Left ventricle myocardium inferior (tissue), 1 donor: ENCODE measurements at regions not wholly inside any gene's neighbourhood (a gene's known extent, or its start where the extent isn't known, plus 50 kb on each side); places are given as distances from the start of the nearest gene placed in this dataset.

Source experiments
- DNase-seq: peaks from one replicate; pipeline ENCODE4 v3.0.0-alpha.2; 2020
- H3K27ac ChIP-seq: fragments of 200-600 bp; replicated peaks from 2 replicates; pipeline ENCODE4 v1.8.0; 2021
- H3K27me3 ChIP-seq: fragments of 200-600 bp; 2 replicates; pipeline ENCODE4 v1.8.0; 2021; ENCODE audit warnings: low read depth
- H3K36me3 ChIP-seq: fragments of 200-600 bp; 2 replicates; pipeline ENCODE4 v1.8.0; 2021
- H3K4me1 ChIP-seq: fragments of 200-600 bp; 2 replicates; pipeline ENCODE4 v1.8.0; 2021
- H3K4me3 ChIP-seq: fragments of 200-600 bp; 2 replicates; pipeline ENCODE4 v1.8.0; 2021; ENCODE audit warnings: mild to moderate bottlenecking, moderate library complexity
- H3K9me3 ChIP-seq: fragments of 200-600 bp; replicated peaks from 2 replicates; pipeline ENCODE4 v1.8.0; 2021
- intact Hi-C: fragments of 100-400 bp; cut with micrococcal nuclease; formaldehyde crosslinking; loops from one replicate; pipeline ENCODE4 v1.11.0; 2022
- TF ChIP-seq, protein P1 (sequence below): fragments of 200-600 bp; IDR thresholded peaks from 2 replicates; pipeline ENCODE4 v1.8.0; 2021; ENCODE audit warnings: antibody characterized with exemption, mild to moderate bottlenecking, borderline replicate concordance
- donor health status: DM: no; HTN: yes; CAD: no; lungs with severe emphysema.

DNA sequence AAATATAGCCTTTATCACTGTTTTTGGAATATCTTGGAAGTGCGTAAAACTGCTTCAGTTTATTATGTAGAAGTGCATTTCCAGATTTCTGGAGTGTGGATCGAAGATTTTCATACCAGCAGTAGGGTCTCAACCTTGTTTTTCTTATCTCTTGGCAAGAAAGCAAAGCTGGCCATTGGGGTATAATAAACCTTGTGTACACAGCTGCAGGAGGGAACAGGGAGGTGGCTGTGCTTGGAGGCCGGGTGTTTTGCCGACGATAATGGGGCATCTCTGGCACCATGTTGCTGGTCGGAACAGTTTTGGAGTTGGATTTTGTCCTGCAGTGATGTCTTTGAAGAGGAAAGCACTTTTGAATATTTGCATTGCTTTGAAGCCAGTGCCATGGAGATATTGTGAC lies 308.8 kb upstream of the DMRT1 start:
- no peak for DNase-seq
- peak overlapping the region; percentile 72 for H3K27ac ChIP-seq

DNA sequence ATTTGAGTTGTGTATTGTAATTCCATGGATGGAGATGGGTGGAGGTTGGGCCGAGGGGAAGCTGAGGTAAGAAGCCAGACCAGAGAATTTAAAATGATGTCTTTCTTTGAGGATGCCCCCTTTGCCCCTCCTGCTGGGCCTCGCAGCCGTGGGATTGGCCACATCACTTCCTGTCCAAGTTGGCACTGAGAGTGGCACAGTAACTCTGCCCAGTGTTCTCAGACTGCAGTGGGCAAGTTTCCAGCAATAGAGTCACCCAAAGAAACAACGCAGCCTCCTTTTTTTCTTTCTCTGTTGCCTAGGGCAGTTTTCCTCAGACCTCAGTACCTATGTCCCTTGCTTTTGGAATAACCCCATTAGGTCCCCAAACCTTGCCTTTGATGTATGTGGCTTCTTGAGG lies 306.6 kb upstream of the DMRT1 start:
- H3K4me1 ChIP-seq = peaks cover 86% of the 10 kb centered on the region
- intact Hi-C loops = no loop called here
- peak overlapping the region; percentile 72 for H3K27ac ChIP-seq
- H3K27me3 ChIP-seq = no peaks in the 10 kb centered on the region
- H3K36me3 ChIP-seq = no peaks in the 10 kb centered on the region
- H3K4me3 ChIP-seq = peak overlapping the region; percentile 17
- DNase-seq = peak; percentile 44
- TF ChIP-seq, protein P1, sequence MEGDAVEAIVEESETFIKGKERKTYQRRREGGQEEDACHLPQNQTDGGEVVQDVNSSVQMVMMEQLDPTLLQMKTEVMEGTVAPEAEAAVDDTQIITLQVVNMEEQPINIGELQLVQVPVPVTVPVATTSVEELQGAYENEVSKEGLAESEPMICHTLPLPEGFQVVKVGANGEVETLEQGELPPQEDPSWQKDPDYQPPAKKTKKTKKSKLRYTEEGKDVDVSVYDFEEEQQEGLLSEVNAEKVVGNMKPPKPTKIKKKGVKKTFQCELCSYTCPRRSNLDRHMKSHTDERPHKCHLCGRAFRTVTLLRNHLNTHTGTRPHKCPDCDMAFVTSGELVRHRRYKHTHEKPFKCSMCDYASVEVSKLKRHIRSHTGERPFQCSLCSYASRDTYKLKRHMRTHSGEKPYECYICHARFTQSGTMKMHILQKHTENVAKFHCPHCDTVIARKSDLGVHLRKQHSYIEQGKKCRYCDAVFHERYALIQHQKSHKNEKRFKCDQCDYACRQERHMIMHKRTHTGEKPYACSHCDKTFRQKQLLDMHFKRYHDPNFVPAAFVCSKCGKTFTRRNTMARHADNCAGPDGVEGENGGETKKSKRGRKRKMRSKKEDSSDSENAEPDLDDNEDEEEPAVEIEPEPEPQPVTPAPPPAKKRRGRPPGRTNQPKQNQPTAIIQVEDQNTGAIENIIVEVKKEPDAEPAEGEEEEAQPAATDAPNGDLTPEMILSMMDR = no peak
- no peaks in the 10 kb centered on the region for H3K9me3 ChIP-seq

More for the DNA sequence above, 308.8 kb upstream of the DMRT1 start:
- Histone ChIP-seq H3K27me3 (no peaks in the 10 kb centered on the region), H3K36me3 (no peaks in the 10 kb centered on the region), H3K4me3 (no peak overlapping the region), H3K4me1 (peaks cover 87% of the 10 kb centered on the region), H3K9me3 (no peaks in the 10 kb centered on the region)
- intact Hi-C loops = no loop called here
- TF ChIP-seq, protein P1 = no peak

DNA sequence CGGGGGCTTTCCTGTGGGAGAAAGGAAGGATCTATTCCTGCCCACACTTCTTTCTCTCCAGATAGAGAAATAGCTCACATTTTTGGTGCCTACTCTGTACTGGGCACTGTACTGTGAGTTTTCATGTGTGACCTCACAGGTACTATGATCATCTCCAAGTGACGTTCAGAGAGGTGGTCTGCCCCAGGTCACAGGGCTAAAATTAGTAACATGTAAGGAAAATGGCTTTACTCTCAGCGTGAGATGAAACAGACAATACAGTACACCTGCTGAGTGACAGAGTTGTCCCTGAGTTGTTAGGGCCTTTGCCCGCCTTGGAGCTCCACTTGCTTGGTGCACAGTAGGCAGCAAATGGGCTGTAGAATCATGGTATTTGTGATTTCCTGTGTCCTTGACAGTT lies 306.1 kb upstream of the DMRT1 start:
- no peak for DNase-seq
- H3K27ac ChIP-seq = peak overlapping the region; percentile 72

DNA sequence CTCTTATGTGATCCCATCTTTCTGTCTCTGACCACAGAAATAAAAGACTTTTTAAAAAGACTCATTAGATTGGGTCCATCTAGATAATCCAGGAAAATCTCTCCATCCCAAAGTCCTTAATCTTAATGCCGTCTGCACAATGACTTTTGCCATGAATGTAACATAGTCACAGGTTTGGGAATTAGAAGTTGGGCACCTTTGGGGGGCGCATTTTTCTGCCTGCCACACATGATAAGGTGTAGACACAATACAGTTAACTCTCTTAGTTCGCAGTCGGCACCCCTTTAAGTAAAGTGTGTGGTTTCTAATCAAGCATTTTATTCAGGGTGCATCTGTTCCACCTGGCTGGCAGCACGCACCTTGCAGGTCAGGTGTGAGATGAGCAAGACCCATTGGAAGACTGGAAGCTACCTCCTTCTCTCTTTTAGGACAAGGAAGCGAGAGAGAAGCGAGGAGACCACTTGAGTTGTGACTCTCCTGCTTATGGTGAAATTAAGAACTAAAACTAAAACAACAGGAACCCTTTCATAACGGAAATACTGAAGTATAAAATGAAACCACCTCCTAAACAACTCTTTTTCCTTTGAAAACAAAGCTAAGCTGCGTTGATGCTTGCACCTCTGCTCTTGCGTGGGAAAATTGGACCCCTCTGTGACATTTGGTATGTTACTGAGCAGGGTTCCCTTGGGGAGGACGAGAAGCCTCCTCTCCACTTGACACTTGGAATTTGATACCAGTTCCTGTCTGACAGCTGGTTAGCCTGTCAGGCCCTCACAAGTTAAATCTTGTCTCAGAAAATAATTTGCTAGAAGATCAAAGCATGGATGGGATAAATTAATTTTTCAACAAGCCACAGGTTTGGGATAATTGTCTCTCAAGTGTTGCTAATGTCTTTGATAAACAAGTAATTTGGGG lies 304.6 kb upstream of the DMRT1 start:
- no peaks in the 10 kb centered on the region for H3K27me3 ChIP-seq
- no peak for DNase-seq
- TF ChIP-seq, protein P1 = no peak
- H3K27ac ChIP-seq = peak overlapping the region; percentile 72
- H3K9me3 ChIP-seq = no peaks in the 10 kb centered on the region
- H3K4me1 ChIP-seq = peaks cover 66% of the 10 kb centered on the region
- intact Hi-C loops = no loop called here
- H3K36me3 ChIP-seq = no peaks in the 10 kb centered on the region
- no peak overlapping the region for H3K4me3 ChIP-seq

More for the DNA sequence above, 306.1 kb upstream of the DMRT1 start:
- TF ChIP-seq, protein P1 = no peak
- Histone ChIP-seq H3K27me3 (no peaks in the 10 kb centered on the region), H3K4me3 (peak overlapping the region; percentile 17), H3K36me3 (no peaks in the 10 kb centered on the region), H3K4me1 (peaks cover 81% of the 10 kb centered on the region), H3K9me3 (no peaks in the 10 kb centered on the region)
- intact Hi-C loops = no loop called here

DNA sequence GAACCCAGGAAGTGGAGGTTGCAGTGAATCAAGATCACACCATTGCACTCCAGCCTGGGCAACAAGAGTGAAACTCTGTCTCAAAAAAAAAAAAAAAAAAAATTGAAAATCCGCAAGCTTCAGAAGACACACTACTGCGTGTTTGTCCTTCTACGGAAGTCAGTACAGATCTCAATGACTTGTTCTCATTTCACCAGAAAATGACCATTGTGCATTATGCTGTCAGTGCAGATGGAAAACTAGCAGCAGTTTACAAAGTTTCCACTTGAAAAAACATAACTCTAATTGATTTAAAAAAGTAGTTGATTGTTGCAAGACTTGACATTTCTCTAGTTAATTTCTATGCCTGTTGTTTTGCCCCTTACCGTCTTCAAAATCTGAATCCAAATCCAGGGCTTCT lies 298.0 kb upstream of the DMRT1 start:
- no peak for DNase-seq
- peaks cover 39% of the 10 kb centered on the region for H3K4me1 ChIP-seq
- TF ChIP-seq, protein P1 = no peak
- H3K27ac ChIP-seq = no peak overlapping the region
- intact Hi-C loops = no loop called here
- no peaks in the 10 kb centered on the region for H3K27me3 ChIP-seq
- H3K9me3 ChIP-seq = no peaks in the 10 kb centered on the region
- no peak overlapping the region for H3K4me3 ChIP-seq
- no peaks in the 10 kb centered on the region for H3K36me3 ChIP-seq
